HG02642 (cell line): ENCODE measurements at regions not wholly inside any gene's neighbourhood (a gene's known extent, or its start where the extent isn't known, plus 50 kb on each side); places are given as distances from the start of the nearest gene placed in this dataset.

ENCODE experiments used
- ATAC-seq: cut with Tn5 transposase; IDR thresholded peaks from one replicate; pipeline ENCODE4 v1.9.1; 2021; ENCODE audit warnings: mild to moderate bottlenecking; ENCODE audit not compliant: unreplicated experiment, poor library complexity

GRCh38 chr2:128750328-128751165 is 431.9 kb upstream of the HS6ST1 start:
- no peak for ATAC-seq

DNA sequence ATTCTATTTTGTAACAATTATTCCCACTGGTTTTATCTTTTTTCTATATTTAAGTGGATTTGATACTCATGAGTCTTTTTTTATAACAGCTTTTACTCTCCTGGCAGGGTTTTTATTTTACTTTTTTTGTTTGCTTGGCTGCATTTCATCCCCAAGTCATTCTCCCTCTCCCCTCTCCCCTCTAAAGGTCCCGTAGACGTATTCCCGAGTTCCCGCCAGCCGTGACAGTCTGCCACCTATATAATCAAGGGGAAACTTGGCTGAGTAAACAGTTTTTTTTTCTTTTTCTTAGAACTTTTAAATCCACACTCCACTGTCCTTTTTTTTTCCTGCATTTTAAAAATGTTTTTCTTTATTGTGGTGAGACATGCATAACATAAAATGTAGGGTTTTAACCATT is 433.1 kb upstream of the HS6ST1 start:
- ATAC-seq = no peak

DNA sequence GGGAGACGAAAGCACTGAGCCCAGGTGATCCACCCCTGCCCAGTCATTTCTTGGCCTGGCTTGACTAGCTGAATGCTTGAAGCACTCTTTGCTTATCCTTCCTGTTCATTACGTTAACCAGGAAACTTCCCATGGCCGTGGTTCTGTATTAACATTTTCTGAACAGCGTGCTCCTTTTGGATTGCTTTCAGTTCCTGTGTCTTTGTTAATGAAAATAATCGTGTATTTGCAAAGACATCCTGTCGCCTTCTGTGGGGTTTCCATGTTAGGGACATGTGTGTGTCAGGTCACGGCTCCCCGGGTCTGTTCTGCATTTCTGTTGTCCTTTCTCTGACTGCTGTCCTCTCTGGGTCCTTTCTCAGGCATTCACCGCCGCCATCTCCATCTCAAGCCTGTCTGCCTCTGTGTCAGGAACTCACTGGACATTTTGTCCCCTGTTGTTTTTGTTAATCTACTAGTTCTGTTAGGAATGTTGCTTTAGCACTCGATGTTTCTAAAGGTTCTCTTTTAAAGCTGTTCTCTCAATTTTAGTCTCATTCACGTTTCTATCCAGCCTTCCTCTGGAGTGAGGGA is 434.1 kb upstream of the HS6ST1 start:
- no peak for ATAC-seq

- ATAC-seq = no peak
Observed at GRCh38 chr2:128753321-128753720, 434.7 kb upstream of the HS6ST1 start.

- no peak for ATAC-seq
Observed at GRCh38 chr2:128753800-128754199, 435.1 kb upstream of the HS6ST1 start.

DNA sequence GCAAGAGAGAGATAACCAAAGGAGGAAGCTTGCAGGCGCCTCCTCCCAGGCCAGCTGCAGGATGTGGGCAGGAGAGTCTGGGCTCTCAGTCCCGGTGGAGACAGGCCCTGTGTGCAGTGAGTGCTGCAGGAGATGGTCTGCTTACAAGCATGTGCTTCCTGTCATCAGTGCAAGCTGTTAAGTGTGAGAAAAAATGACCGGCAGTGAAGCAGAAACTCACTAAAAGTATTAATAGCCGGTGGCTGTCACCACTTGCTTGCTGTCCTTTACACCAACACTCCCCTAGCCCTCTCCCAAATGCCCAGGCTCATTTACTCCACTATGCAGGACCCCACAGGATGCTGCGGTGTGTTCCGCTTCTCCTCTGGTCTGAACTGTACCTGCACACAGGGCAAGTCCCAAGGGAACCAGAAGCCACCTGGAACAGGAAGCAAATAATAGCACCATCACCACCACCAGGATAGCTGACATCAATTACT is 435.6 kb upstream of the HS6ST1 start:
- ATAC-seq = peak; percentile 96

GRCh38 chr2:128755695-128756364 is 437.2 kb upstream of the HS6ST1 start:
- no peak for ATAC-seq

DNA sequence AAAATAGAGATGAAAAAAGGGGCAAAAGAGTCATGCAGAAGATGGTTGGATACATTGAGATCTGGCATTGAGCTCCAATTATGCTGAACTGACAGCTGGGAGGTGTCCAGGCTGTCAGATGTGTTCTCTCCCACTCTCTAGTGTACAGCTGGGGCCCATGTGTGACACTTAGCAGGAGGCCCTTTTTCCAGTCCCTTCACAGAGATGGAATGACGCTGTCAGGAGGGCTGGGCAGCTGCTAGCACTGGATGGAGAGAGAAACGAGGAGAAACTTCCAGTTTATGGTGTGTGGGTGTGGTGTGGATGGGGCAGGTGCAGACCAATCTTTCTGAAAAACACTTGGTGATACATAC is 437.7 kb upstream of the HS6ST1 start:
- ATAC-seq = no peak

DNA sequence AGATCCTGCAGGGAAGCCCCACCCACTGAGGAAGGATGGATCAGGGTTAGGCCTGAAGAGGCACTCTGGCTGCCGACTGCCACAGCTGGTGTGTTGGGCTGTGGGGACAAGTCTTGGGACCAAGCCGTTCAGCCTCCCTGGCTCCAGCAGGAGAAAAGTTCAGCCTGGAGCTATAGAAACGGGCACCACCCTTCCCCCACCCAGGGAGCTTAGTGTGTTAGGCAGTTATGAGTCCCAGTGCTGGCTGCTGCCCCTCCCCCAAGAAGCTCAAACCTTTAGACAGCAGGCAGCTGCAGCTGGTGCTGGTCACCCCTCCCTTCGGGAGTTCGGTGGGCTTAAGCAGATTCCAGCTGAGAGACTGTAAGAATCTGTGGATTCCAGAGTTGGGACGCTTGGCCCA is 447.1 kb upstream of the HS6ST1 start:
- no peak for ATAC-seq

DNA sequence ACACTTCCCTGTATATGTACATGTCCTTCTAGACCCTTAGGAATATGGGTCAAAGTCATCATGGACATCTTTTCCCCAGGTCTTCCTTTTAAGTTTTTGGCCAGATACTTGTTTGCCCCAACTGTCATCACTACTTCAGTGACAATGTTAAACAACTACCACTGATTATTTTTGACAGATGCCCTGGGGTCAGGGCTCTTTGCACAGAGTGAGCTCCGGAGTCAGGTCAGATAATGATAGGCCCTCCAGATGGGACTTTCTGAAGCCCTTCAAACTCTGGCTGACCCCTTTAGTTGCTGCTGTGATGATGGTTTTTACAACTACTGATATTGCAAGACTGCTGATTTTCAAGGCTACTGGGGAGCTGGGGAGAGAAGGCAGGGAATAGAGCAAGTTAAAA is 449.4 kb upstream of the HS6ST1 start:
- no peak for ATAC-seq

GRCh38 chr2:128769457-128770142 is 450.9 kb upstream of the HS6ST1 start:
- no peak for ATAC-seq

- no peak for ATAC-seq
Observed at GRCh38 chr2:128770143-128771085, 451.7 kb upstream of the HS6ST1 start.

DNA sequence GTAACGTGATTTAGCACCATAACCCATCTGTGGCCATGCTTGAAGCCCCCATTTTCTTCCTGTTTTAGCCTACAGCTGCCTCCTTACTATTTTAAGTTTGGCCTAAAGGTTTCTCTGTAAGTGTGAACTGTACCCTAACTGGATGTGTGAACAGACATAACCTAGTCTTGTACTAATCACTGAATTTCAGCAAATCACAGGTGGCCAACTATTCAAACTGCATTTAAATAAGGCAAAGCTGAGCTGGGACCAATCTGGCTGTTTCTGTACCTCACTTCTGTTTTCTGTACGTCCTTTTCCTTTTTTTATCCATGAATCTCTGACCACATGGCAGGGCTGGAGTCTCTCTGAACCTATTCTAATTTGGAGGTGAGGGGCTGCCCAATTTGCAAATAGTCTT is 452.7 kb upstream of the HS6ST1 start:
- no peak for ATAC-seq

DNA sequence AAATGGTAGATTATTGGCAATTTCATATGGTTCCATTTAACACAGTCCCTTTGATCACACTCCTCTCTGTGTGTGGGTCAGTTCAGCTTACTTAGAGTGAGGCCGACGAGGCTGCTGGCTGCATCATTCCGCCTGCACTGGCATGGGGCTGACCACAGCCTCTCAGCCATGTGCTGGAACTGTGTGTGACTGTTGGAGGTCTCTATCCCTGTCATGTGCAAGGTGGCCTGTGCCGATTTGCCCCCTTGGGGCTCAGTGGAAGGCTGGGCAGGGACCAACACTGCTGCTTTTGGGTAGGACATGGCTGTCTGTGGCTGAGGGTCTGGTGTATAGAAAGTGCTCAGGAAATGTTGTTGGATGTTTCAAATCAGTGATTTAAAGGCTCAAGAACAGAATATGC is 454.0 kb upstream of the HS6ST1 start:
- ATAC-seq = no peak

GRCh38 chr2:128773641-128774319 is 455.1 kb upstream of the HS6ST1 start:
- no peak for ATAC-seq

DNA sequence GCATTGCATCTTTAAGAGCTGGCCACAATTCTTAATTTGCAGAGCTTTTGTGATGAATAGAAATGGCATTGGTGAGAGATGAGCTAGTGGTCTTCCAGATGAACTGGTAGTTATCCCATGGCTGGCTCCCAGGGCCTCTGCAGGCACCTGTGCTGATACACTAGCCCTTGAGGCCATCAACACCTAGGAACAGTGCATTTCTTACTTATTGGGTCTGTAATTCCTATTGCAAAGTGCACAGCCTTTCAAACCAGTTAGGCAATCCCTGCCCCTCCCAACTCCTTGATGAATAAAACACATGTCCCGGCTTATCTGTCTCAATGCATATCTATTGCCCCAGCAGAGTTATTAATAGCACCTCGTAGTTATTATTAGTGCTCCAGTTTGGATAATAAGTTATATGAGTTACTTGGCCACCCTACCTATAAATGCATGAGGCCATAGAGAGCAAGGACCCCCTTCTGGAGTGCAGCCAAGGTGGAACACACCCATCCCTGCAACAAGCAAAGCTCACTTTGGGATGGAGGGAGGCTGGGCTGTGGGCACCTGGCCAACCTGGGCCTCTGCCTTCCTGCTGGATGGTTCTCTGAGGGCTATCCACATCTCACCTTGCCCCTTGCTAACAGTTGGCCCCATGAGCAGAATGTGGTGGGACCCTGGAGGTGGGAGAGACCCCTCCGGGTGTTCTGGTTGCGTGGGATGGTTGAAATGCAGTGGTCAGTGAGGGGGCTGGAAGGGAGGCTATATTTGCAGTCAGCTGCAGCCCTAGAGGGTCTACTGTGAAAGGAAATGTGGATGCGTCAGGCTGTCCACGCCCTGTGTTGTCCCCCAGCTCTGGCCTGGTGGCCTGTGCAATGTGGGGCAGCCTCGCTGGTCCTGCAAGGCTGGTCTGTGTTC is 455.9 kb upstream of the HS6ST1 start:
- ATAC-seq = no peak

DNA sequence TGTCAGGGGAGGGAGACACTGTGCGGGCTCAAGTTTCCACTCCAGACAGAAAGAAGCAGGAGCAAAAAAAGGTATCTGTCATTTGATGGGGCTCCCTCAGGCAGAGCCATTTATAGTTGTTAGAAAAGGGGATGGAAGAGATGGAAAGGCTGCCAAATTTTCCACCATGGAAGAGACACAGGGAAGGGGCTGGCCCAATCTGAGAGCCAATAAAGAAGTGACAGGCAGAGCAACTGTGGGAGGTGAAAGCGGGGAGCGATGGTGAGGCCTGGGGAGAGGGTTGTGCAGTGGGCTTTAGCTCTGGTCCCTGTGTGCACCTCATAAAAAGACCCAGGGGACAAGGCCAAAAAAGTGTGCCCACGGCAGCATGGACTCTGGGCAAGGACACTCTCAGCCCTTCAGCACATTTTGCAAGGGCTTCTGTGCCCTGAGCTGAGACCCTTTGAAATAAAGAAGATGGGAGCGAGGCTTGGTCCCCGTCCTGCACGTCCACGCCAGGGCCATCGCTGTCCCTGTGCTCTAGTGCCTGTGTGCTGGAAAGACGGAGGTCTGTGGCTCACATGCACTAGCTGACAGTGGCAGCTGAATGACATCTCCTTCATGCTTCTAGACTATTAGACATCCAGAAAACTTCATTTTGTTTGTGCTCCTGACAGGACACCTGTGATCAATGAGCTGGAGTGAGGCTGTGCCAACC is 456.7 kb upstream of the HS6ST1 start:
- no peak for ATAC-seq

DNA sequence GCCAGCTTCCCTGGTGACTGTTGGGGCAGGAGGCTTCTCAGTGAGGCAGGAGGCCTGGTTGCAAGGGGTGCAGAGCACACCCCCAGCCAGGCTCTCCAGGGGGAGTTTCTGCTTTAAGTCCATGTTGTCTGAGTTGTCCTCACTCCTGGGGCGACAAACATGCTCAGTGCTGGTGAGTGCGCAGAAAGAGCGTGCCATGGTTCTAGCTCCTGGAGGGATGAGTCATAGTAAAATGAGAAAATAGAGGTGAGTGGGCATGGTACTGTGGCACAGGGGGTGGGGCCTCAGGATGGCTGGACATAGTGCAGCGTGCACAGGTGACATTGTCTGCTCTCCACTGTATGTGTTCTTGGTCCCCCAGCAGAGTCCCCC is 457.2 kb upstream of the HS6ST1 start:
- ATAC-seq = no peak
